ENCODE measurements at regions not wholly inside any gene's neighbourhood (a gene's known extent, or its start where the extent isn't known, plus 50 kb on each side); places are given as distances from the start of the nearest gene placed in this dataset.
"Not testable (repeated sequence)": the region's sequence is repeated elsewhere in the genome, so short reads cannot be mapped to it uniquely, and the experiment has no call there.

- no peak for DNase-seq (ENCODE audit: low spot score)
Observed at GRCh38 chr16:16881814-16882213, 502.9 kb downstream of the NPIPA7 start.

GRCh38 chr16:16882766-16883165, 503.8 kb downstream of the NPIPA7 start:
- DNase-seq (ENCODE audit: low spot score) = no peak

GRCh38 chr16:16884451-16884850, 505.5 kb downstream of the NPIPA7 start:
- no peak for DNase-seq (ENCODE audit: low spot score)

- no peak for DNase-seq (ENCODE audit: low spot score)
Observed at GRCh38 chr16:16887193-16887592, 508.3 kb downstream of the NPIPA7 start.

GRCh38 chr16:16890964-16891363, 512.0 kb downstream of the NPIPA7 start:
- DNase-seq (ENCODE audit: low spot score) = no peak

GRCh38 chr16:16904601-16905000, 525.7 kb downstream of the NPIPA7 start:
- no peak for DNase-seq (ENCODE audit: low spot score)

- no peak for DNase-seq (ENCODE audit: low spot score)
Observed at GRCh38 chr16:16905850-16906249, 526.9 kb downstream of the NPIPA7 start.

- no peak for DNase-seq (ENCODE audit: low spot score)
Observed at GRCh38 chr16:16907089-16907488, 528.1 kb downstream of the NPIPA7 start.

GRCh38 chr16:16908077-16908476, 529.1 kb downstream of the NPIPA7 start:
- DNase-seq (ENCODE audit: low spot score) = no peak

- DNase-seq (ENCODE audit: low spot score) = no peak
Observed at GRCh38 chr16:16909126-16909525, 530.2 kb downstream of the NPIPA7 start.

GRCh38 chr16:16910666-16911065, 531.7 kb downstream of the NPIPA7 start:
- no peak for DNase-seq (ENCODE audit: low spot score)

- no peak for DNase-seq (ENCODE audit: low spot score)
Observed at GRCh38 chr16:16915771-16916170, 536.8 kb downstream of the NPIPA7 start.

- DNase-seq (ENCODE audit: low spot score) = no peak
Observed at GRCh38 chr16:16917191-16917785, 538.3 kb downstream of the NPIPA7 start.

- no peak for DNase-seq (ENCODE audit: low spot score)
Observed at GRCh38 chr16:16923479-16923878, 544.5 kb downstream of the NPIPA7 start.

GRCh38 chr16:16924613-16925012, 545.7 kb downstream of the NPIPA7 start:
- no peak for DNase-seq (ENCODE audit: low spot score)

- no peak for DNase-seq (ENCODE audit: low spot score)
Observed at GRCh38 chr16:16925432-16925831, 545.3 kb downstream of the XYLT1 start.

GRCh38 chr16:16928532-16929109, 542.1 kb downstream of the XYLT1 start:
- DNase-seq (ENCODE audit: low spot score) = no peak

GRCh38 chr16:16930309-16931000, 540.3 kb downstream of the XYLT1 start:
- no peak for DNase-seq (ENCODE audit: low spot score)

GRCh38 chr16:16933861-16934260, 536.9 kb downstream of the XYLT1 start:
- DNase-seq (ENCODE audit: low spot score) = no peak

GRCh38 chr16:16934660-16935059, 536.1 kb downstream of the XYLT1 start:
- DNase-seq (ENCODE audit: low spot score) = no peak

GRCh38 chr16:16935909-16936308, 534.9 kb downstream of the XYLT1 start:
- not testable (repeated sequence) for DNase-seq (ENCODE audit: low spot score)

- DNase-seq (ENCODE audit: low spot score) = no peak
Observed at GRCh38 chr16:16937576-16937975, 533.2 kb downstream of the XYLT1 start.

GRCh38 chr16:16938009-16938408, 532.8 kb downstream of the XYLT1 start:
- DNase-seq (ENCODE audit: low spot score) = no peak

- no peak for DNase-seq (ENCODE audit: low spot score)
Observed at GRCh38 chr16:16938980-16939379, 531.8 kb downstream of the XYLT1 start.

Data from kidney capillary endothelial cell (primary cell).